ENCODE measurements at regions not wholly inside any gene's neighbourhood (a gene's known extent, or its start where the extent isn't known, plus 50 kb on each side); places are given as distances from the start of the nearest gene placed in this dataset.

GRCh38 chr9:106059886-106060285 is 365.5 kb downstream of the TMEM38B start:
- H3K79me2 ChIP-seq: no peaks in the 10 kb centered on the region
- no peak overlapping the region for H2AFZ ChIP-seq
- TF ChIP-seq CTCF (IDR thresholded peaks at IDR 0.05): no peak
- H3K4me2 ChIP-seq (ENCODE audit: low read length): no peak overlapping the region
- H3K36me3 ChIP-seq (ENCODE audit: control insufficient read depth, insufficient read depth, low read length): no peaks in the 10 kb centered on the region
- no peak overlapping the region for H3K4me3 ChIP-seq (ENCODE audit: low read depth, low read length)
- no peaks in the 10 kb centered on the region for H3K9me3 ChIP-seq (ENCODE audit: control insufficient read depth, low read length)
- H3K4me1 ChIP-seq: no peaks in the 10 kb centered on the region
- H3K27ac ChIP-seq: no peak overlapping the region
- H3K9ac ChIP-seq: no peak overlapping the region
- no peaks in the 10 kb centered on the region for H3K27me3 ChIP-seq (ENCODE audit: control insufficient read depth, insufficient read depth, low read length)

GRCh38 chr9:106060885-106061284 is 366.5 kb downstream of the TMEM38B start:
- Histone ChIP-seq H3K36me3 (ENCODE audit: control insufficient read depth, insufficient read depth, low read length) (no peaks in the 10 kb centered on the region), H2AFZ (no peak overlapping the region), H3K4me2 (ENCODE audit: low read length) (no peak overlapping the region), H3K9me3 (ENCODE audit: control insufficient read depth, low read length) (no peaks in the 10 kb centered on the region), H3K79me2 (no peaks in the 10 kb centered on the region), H3K27ac (no peak overlapping the region), H3K27me3 (ENCODE audit: control insufficient read depth, insufficient read depth, low read length) (no peaks in the 10 kb centered on the region), H3K4me1 (no peaks in the 10 kb centered on the region), H3K9ac (no peak overlapping the region), H3K4me3 (ENCODE audit: low read depth, low read length) (no peak overlapping the region)
- no peak for TF ChIP-seq CTCF (IDR thresholded peaks at IDR 0.05)

GRCh38 chr9:106062250-106062649 is 367.9 kb downstream of the TMEM38B start:
- H3K4me1 ChIP-seq: no peaks in the 10 kb centered on the region
- no peak overlapping the region for H3K27ac ChIP-seq
- H3K9me3 ChIP-seq (ENCODE audit: control insufficient read depth, low read length): no peaks in the 10 kb centered on the region
- H3K27me3 ChIP-seq (ENCODE audit: control insufficient read depth, insufficient read depth, low read length): no peaks in the 10 kb centered on the region
- no peak overlapping the region for H3K4me3 ChIP-seq (ENCODE audit: low read depth, low read length)
- no peak for TF ChIP-seq CTCF (IDR thresholded peaks at IDR 0.05)
- no peak overlapping the region for H2AFZ ChIP-seq
- H3K4me2 ChIP-seq (ENCODE audit: low read length): no peak overlapping the region
- H3K36me3 ChIP-seq (ENCODE audit: control insufficient read depth, insufficient read depth, low read length): no peaks in the 10 kb centered on the region
- no peak overlapping the region for H3K9ac ChIP-seq
- no peaks in the 10 kb centered on the region for H3K79me2 ChIP-seq

GRCh38 chr9:106065136-106065535 is 370.8 kb downstream of the TMEM38B start:
- H2AFZ ChIP-seq: no peak overlapping the region
- no peaks in the 10 kb centered on the region for H3K9me3 ChIP-seq (ENCODE audit: control insufficient read depth, low read length)
- no peak overlapping the region for H3K4me3 ChIP-seq (ENCODE audit: low read depth, low read length)
- H3K27ac ChIP-seq: no peak overlapping the region
- H3K4me2 ChIP-seq (ENCODE audit: low read length): no peak overlapping the region
- no peaks in the 10 kb centered on the region for H3K4me1 ChIP-seq
- H3K36me3 ChIP-seq (ENCODE audit: control insufficient read depth, insufficient read depth, low read length): no peaks in the 10 kb centered on the region
- no peak for TF ChIP-seq CTCF (IDR thresholded peaks at IDR 0.05)
- no peaks in the 10 kb centered on the region for H3K79me2 ChIP-seq
- H3K27me3 ChIP-seq (ENCODE audit: control insufficient read depth, insufficient read depth, low read length): no peaks in the 10 kb centered on the region
- no peak overlapping the region for H3K9ac ChIP-seq

GRCh38 chr9:106065579-106066214 is 371.4 kb downstream of the TMEM38B start:
- no peak for TF ChIP-seq CTCF (IDR thresholded peaks at IDR 0.05)
- H3K27me3 ChIP-seq (ENCODE audit: control insufficient read depth, insufficient read depth, low read length): no peaks in the 10 kb centered on the region
- no peak overlapping the region for H2AFZ ChIP-seq
- H3K9me3 ChIP-seq (ENCODE audit: control insufficient read depth, low read length): no peaks in the 10 kb centered on the region
- H3K9ac ChIP-seq: no peak overlapping the region
- H3K36me3 ChIP-seq (ENCODE audit: control insufficient read depth, insufficient read depth, low read length): no peaks in the 10 kb centered on the region
- no peak overlapping the region for H3K4me2 ChIP-seq (ENCODE audit: low read length)
- H3K27ac ChIP-seq: no peak overlapping the region
- no peaks in the 10 kb centered on the region for H3K79me2 ChIP-seq
- H3K4me1 ChIP-seq: no peaks in the 10 kb centered on the region
- H3K4me3 ChIP-seq (ENCODE audit: low read depth, low read length): no peak overlapping the region

All from parathyroid adenoma (tissue), 2 donors.